ENCODE measurements at regions not wholly inside any gene's neighbourhood (a gene's known extent, or its start where the extent isn't known, plus 50 kb on each side); places are given as distances from the start of the nearest gene placed in this dataset.

DNA sequence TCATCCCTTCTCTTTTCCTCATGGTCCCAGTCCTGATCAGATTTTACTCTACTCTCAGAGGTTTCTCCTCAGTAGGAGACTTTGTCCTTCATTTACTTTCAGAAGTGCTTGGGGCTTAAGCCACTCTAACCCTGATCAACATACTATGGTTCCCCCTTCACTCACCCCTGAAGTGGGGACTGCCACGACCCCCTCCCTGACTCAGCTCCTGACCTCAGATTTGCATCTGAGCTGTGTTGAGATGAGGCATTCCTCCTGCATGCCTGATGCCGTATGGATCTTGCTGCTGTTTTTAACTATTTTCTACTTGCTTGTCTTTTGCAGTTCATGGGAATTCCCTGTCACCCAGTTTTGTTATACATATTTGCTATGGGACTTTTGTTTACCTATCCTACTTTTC, 306.7 kb upstream of the CHST9 start:
- intact Hi-C loops (cut with micrococcal nuclease), result no loop called here
- POLR2A ChIA-PET, result no interaction called here
- Mint-ChIP-seq H3K4me1 (no peaks in the 10 kb centered on the region), H3K36me3 (no peaks in the 10 kb centered on the region), H3K27ac (no peak overlapping the region), H3K9me3 (peaks cover 0 to 19% (median 5%) of the 10 kb centered on the region in 11 donors), H3K27me3 (peaks cover 0 to 4% (median 0%) of the 10 kb centered on the region in 5 donors), H3K4me3 (no peak overlapping the region)
- no peaks in the 10 kb centered on the region for H3K9me3 ChIP-seq (ENCODE audit: control insufficient read depth in 2 of 3, low read length in 3 of 3)
- no peaks in the 10 kb centered on the region for H3K4me1 ChIP-seq (ENCODE audit: control insufficient read depth in 2 of 2, insufficient read depth in 2 of 2, low read length in 2 of 2)
- ATAC-seq (no peak), DNase-seq (no peak)
- H3K27me3 ChIP-seq (ENCODE audit: control insufficient read depth in 2 of 2, insufficient read depth in 2 of 2, low read length in 2 of 2), result no peaks in the 10 kb centered on the region
- no peaks in the 10 kb centered on the region for H3K36me3 ChIP-seq (ENCODE audit: control insufficient read depth in 2 of 3, insufficient read depth in 3 of 3, low read length in 3 of 3)
- CTCF ChIA-PET, result no interaction called here
- H3K27ac ChIP-seq (ENCODE audit: low read depth, low read length), result no peak overlapping the region
- no peak overlapping the region for H3K4me3 ChIP-seq (ENCODE audit: low read length)

- POLR2A ChIA-PET, result no interaction called here
- no peak overlapping the region for H3K27ac ChIP-seq (ENCODE audit: low read depth, low read length)
- H3K4me1 Mint-ChIP-seq, result no peaks in the 10 kb centered on the region
- no peaks in the 10 kb centered on the region for H3K9me3 ChIP-seq (ENCODE audit: control insufficient read depth in 2 of 3, low read length in 3 of 3)
- H3K27me3 ChIP-seq (ENCODE audit: control insufficient read depth in 2 of 2, insufficient read depth in 2 of 2, low read length in 2 of 2), result no peaks in the 10 kb centered on the region
- intact Hi-C loops (cut with micrococcal nuclease), result no loop called here
- peaks cover 0 to 27% (median 4%) of the 10 kb centered on the region in 11 donors for H3K9me3 Mint-ChIP-seq
- H3K4me3 Mint-ChIP-seq, result no peak overlapping the region
- ATAC-seq (no peak), DNase-seq (no peak)
- H3K27me3 Mint-ChIP-seq, result no peaks in the 10 kb centered on the region
- H3K36me3 ChIP-seq (ENCODE audit: control insufficient read depth in 2 of 3, insufficient read depth in 3 of 3, low read length in 3 of 3), result no peaks in the 10 kb centered on the region
- peaks cover 0 to 9% (median 0%) of the 10 kb centered on the region in 5 donors for H3K36me3 Mint-ChIP-seq
- H3K4me1 ChIP-seq (ENCODE audit: control insufficient read depth in 2 of 2, insufficient read depth in 2 of 2, low read length in 2 of 2), result no peaks in the 10 kb centered on the region
- no peak overlapping the region for H3K27ac Mint-ChIP-seq
- H3K4me3 ChIP-seq (ENCODE audit: low read length), result no peak overlapping the region
- CTCF ChIA-PET, result no interaction called here
Observed at GRCh38 chr18:27483276-27483675, 298.2 kb upstream of the CHST9 start.

- no peaks in the 10 kb centered on the region for H3K9me3 ChIP-seq (ENCODE audit: control insufficient read depth in 2 of 3, low read length in 3 of 3)
- Mint-ChIP-seq H3K27me3 (no peaks in the 10 kb centered on the region), H3K4me3 (no peak overlapping the region), H3K27ac (no peak overlapping the region), H3K36me3 (peaks cover 0 to 7% (median 0%) of the 10 kb centered on the region in 5 donors), H3K4me1 (no peaks in the 10 kb centered on the region), H3K9me3 (peaks cover 0 to 21% (median 6%) of the 10 kb centered on the region in 11 donors)
- DNase-seq (no peak), ATAC-seq (no peak)
- no peaks in the 10 kb centered on the region for H3K27me3 ChIP-seq (ENCODE audit: control insufficient read depth in 2 of 2, insufficient read depth in 2 of 2, low read length in 2 of 2)
- intact Hi-C loops (cut with micrococcal nuclease), result no loop called here
- no peaks in the 10 kb centered on the region for H3K36me3 ChIP-seq (ENCODE audit: control insufficient read depth in 2 of 3, insufficient read depth in 3 of 3, low read length in 3 of 3)
- H3K4me1 ChIP-seq (ENCODE audit: control insufficient read depth in 2 of 2, insufficient read depth in 2 of 2, low read length in 2 of 2), result no peaks in the 10 kb centered on the region
- H3K4me3 ChIP-seq (ENCODE audit: low read length), result no peak overlapping the region
- ChIA-PET CTCF (no interaction called here), POLR2A (no interaction called here)
- H3K27ac ChIP-seq (ENCODE audit: low read depth, low read length), result no peak overlapping the region
Observed at GRCh38 chr18:27478459-27478858, 293.4 kb upstream of the CHST9 start.

GRCh38 chr18:27473318-27473717, 288.2 kb upstream of the CHST9 start:
- peaks cover 0 to 15% (median 7%) of the 10 kb centered on the region in 11 donors for H3K9me3 Mint-ChIP-seq
- CTCF ChIA-PET, result no interaction called here
- no peaks in the 10 kb centered on the region for H3K4me1 Mint-ChIP-seq
- Histone ChIP-seq H3K27ac (ENCODE audit: low read depth, low read length) (no peak overlapping the region), H3K4me1 (ENCODE audit: control insufficient read depth in 2 of 2, insufficient read depth in 2 of 2, low read length in 2 of 2) (no peaks in the 10 kb centered on the region), H3K4me3 (ENCODE audit: low read length) (no peak overlapping the region), H3K27me3 (ENCODE audit: control insufficient read depth in 2 of 2, insufficient read depth in 2 of 2, low read length in 2 of 2) (no peaks in the 10 kb centered on the region), H3K9me3 (ENCODE audit: control insufficient read depth in 2 of 3, low read length in 3 of 3) (no peaks in the 10 kb centered on the region), H3K36me3 (ENCODE audit: control insufficient read depth in 2 of 3, insufficient read depth in 3 of 3, low read length in 3 of 3) (no peaks in the 10 kb centered on the region)
- ATAC-seq (no peak), DNase-seq (no peak)
- POLR2A ChIA-PET, result no interaction called here
- intact Hi-C loops (cut with micrococcal nuclease), result no loop called here
- no peak overlapping the region for H3K27ac Mint-ChIP-seq
- no peaks in the 10 kb centered on the region for H3K36me3 Mint-ChIP-seq
- no peak overlapping the region for H3K4me3 Mint-ChIP-seq
- no peaks in the 10 kb centered on the region for H3K27me3 Mint-ChIP-seq

- Histone ChIP-seq H3K27me3 (ENCODE audit: control insufficient read depth in 2 of 2, insufficient read depth in 2 of 2, low read length in 2 of 2) (no peaks in the 10 kb centered on the region), H3K4me3 (ENCODE audit: low read length) (no peak overlapping the region), H3K27ac (ENCODE audit: low read depth, low read length) (no peak overlapping the region), H3K9me3 (ENCODE audit: control insufficient read depth in 2 of 3, low read length in 3 of 3) (no peaks in the 10 kb centered on the region), H3K4me1 (ENCODE audit: control insufficient read depth in 2 of 2, insufficient read depth in 2 of 2, low read length in 2 of 2) (no peaks in the 10 kb centered on the region), H3K36me3 (ENCODE audit: control insufficient read depth in 2 of 3, insufficient read depth in 3 of 3, low read length in 3 of 3) (no peaks in the 10 kb centered on the region)
- peaks cover 0 to 12% (median 3%) of the 10 kb centered on the region in 11 donors for H3K9me3 Mint-ChIP-seq
- no peaks in the 10 kb centered on the region for H3K36me3 Mint-ChIP-seq
- H3K27me3 Mint-ChIP-seq, result no peaks in the 10 kb centered on the region
- POLR2A ChIA-PET, result no interaction called here
- DNase-seq, result no peak
- CTCF ChIA-PET, result no interaction called here
- H3K4me1 Mint-ChIP-seq, result no peaks in the 10 kb centered on the region
- no peak for ATAC-seq
- intact Hi-C loops (cut with micrococcal nuclease), result no loop called here
- no peak overlapping the region for H3K27ac Mint-ChIP-seq
- H3K4me3 Mint-ChIP-seq, result no peak overlapping the region
Observed at GRCh38 chr18:27467073-27467472, 282.0 kb upstream of the CHST9 start.

- no peak overlapping the region for H3K27ac ChIP-seq (ENCODE audit: low read depth, low read length)
- H3K36me3 Mint-ChIP-seq, result no peaks in the 10 kb centered on the region
- H3K27me3 ChIP-seq (ENCODE audit: control insufficient read depth in 2 of 2, insufficient read depth in 2 of 2, low read length in 2 of 2), result no peaks in the 10 kb centered on the region
- POLR2A ChIA-PET, result no interaction called here
- H3K27me3 Mint-ChIP-seq, result peaks cover 0 to 3% (median 0%) of the 10 kb centered on the region in 5 donors
- H3K27ac Mint-ChIP-seq, result no peak overlapping the region
- H3K9me3 ChIP-seq (ENCODE audit: control insufficient read depth in 2 of 3, low read length in 3 of 3), result no peaks in the 10 kb centered on the region
- CTCF ChIA-PET, result no interaction called here
- no peak for ATAC-seq
- no peaks in the 10 kb centered on the region for H3K4me1 ChIP-seq (ENCODE audit: control insufficient read depth in 2 of 2, insufficient read depth in 2 of 2, low read length in 2 of 2)
- no peak overlapping the region for H3K4me3 Mint-ChIP-seq
- no peaks in the 10 kb centered on the region for H3K36me3 ChIP-seq (ENCODE audit: control insufficient read depth in 2 of 3, insufficient read depth in 3 of 3, low read length in 3 of 3)
- DNase-seq, result no peak
- H3K4me1 Mint-ChIP-seq, result no peaks in the 10 kb centered on the region
- H3K4me3 ChIP-seq (ENCODE audit: low read length), result no peak overlapping the region
- intact Hi-C loops (cut with micrococcal nuclease), result no loop called here
- peaks cover 0 to 15% (median 3%) of the 10 kb centered on the region in 11 donors for H3K9me3 Mint-ChIP-seq
Observed at GRCh38 chr18:27461957-27462356, 276.8 kb upstream of the CHST9 start.

- CTCF ChIA-PET, result no interaction called here
- no peaks in the 10 kb centered on the region for H3K4me1 ChIP-seq (ENCODE audit: control insufficient read depth in 2 of 2, insufficient read depth in 2 of 2, low read length in 2 of 2)
- POLR2A ChIA-PET, result no interaction called here
- H3K4me3 ChIP-seq (ENCODE audit: low read length), result no peak overlapping the region
- no peaks in the 10 kb centered on the region for H3K27me3 ChIP-seq (ENCODE audit: control insufficient read depth in 2 of 2, insufficient read depth in 2 of 2, low read length in 2 of 2)
- Mint-ChIP-seq H3K36me3 (no peaks in the 10 kb centered on the region), H3K4me3 (no peak overlapping the region), H3K27ac (no peak overlapping the region), H3K4me1 (no peaks in the 10 kb centered on the region), H3K9me3 (peaks cover 2 to 10% (median 5%) of the 10 kb centered on the region in 11 donors), H3K27me3 (no peaks in the 10 kb centered on the region)
- no peak overlapping the region for H3K27ac ChIP-seq (ENCODE audit: low read depth, low read length)
- ATAC-seq (no peak), DNase-seq (no peak)
- no peaks in the 10 kb centered on the region for H3K36me3 ChIP-seq (ENCODE audit: control insufficient read depth in 2 of 3, insufficient read depth in 3 of 3, low read length in 3 of 3)
- H3K9me3 ChIP-seq (ENCODE audit: control insufficient read depth in 2 of 3, low read length in 3 of 3), result no peaks in the 10 kb centered on the region
- intact Hi-C loops (cut with micrococcal nuclease), result no loop called here
Observed at GRCh38 chr18:27449104-27449503, 264.0 kb upstream of the CHST9 start.

All from naive thymus-derived CD4-positive, alpha-beta T cell (primary cell).